ENCODE measurements at regions not wholly inside any gene's neighbourhood (a gene's known extent, or its start where the extent isn't known, plus 50 kb on each side); places are given as distances from the start of the nearest gene placed in this dataset.

- no peak for DNase-seq
Observed at GRCh38 chr11:116642481-116642880, 130.3 kb downstream of the BUD13 start.

- DNase-seq, result peak; percentile 74
Observed at GRCh38 chr11:116641561-116642045, 131.2 kb downstream of the BUD13 start.

GRCh38 chr11:116640641-116641402 lies 132.0 kb downstream of the BUD13 start:
- DNase-seq, result peak; percentile 81

- peak; percentile 38 for DNase-seq
Observed at GRCh38 chr11:116638463-116638862, 134.3 kb downstream of the BUD13 start.

- DNase-seq, result no peak
Observed at GRCh38 chr11:116637766-116638165, 135.0 kb downstream of the BUD13 start.

GRCh38 chr11:116636341-116636929 lies 136.4 kb downstream of the BUD13 start:
- no peak for DNase-seq

- no peak for DNase-seq
Observed at GRCh38 chr11:116631201-116631600, 141.6 kb downstream of the BUD13 start.

GRCh38 chr11:116618461-116618860 lies 154.3 kb downstream of the BUD13 start:
- DNase-seq, result no peak

GRCh38 chr11:116615211-116615865 lies 157.4 kb downstream of the BUD13 start:
- DNase-seq, result no peak

- no peak for DNase-seq
Observed at GRCh38 chr11:116614306-116615210, 158.2 kb downstream of the BUD13 start.

GRCh38 chr11:116613206-116613875 lies 159.4 kb downstream of the BUD13 start:
- DNase-seq, result no peak

- no peak for DNase-seq
Observed at GRCh38 chr11:116611998-116612620, 160.7 kb downstream of the BUD13 start.

GRCh38 chr11:116610190-116610589 lies 162.6 kb downstream of the BUD13 start:
- DNase-seq, result peak; percentile 93

- no peak for DNase-seq
Observed at GRCh38 chr11:116607027-116607426, 165.8 kb downstream of the BUD13 start.

GRCh38 chr11:116605543-116606459 lies 167.0 kb downstream of the BUD13 start:
- peak; percentile 50 for DNase-seq

- DNase-seq, result no peak
Observed at GRCh38 chr11:116603728-116604323, 169.0 kb downstream of the BUD13 start.

GRCh38 chr11:116602637-116602942 lies 170.2 kb downstream of the BUD13 start:
- no peak for DNase-seq

GRCh38 chr11:116601814-116602636 lies 170.8 kb downstream of the BUD13 start:
- no peak for DNase-seq

- no peak for DNase-seq
Observed at GRCh38 chr11:116600930-116601329, 171.9 kb downstream of the BUD13 start.
